ENCODE measurements at regions not wholly inside any gene's neighbourhood (a gene's known extent, or its start where the extent isn't known, plus 50 kb on each side); places are given as distances from the start of the nearest gene placed in this dataset.

DNA sequence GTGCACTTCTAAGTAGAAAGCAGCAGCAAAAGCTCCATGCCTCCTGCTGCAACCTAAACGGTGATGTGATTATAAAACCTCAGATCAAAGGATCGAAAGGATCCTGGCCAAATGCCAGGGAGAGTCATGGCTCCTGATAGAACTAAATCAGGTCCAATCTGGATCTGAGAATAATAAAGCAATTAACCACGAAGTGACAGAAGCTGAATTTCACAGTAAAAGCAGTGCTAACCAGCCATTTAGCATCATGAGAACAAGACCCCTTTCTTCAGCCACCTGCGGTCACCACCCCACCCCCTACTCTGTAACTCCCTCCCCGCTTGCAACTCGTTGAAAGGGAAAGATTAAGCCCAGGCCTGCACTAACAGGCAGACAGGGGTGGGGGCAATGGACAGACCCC lies 748.7 kb downstream of the BCL11A start:
- H3K27me3 ChIP-seq (ENCODE audit: insufficient read depth, low read depth, low read length), result no peaks in the 10 kb centered on the region
- no peaks in the 10 kb centered on the region for H3K9me3 ChIP-seq (ENCODE audit: low read length)
- H3K79me2 ChIP-seq (replicated peaks; ENCODE audit: insufficient read depth, low read length), result no peaks in the 10 kb centered on the region
- H3K36me3 ChIP-seq (ENCODE audit: insufficient read depth, low read length), result no peaks in the 10 kb centered on the region
- no peak overlapping the region for H2AFZ ChIP-seq (ENCODE audit: low read depth, low read length)
- no peak overlapping the region for H3K9ac ChIP-seq (ENCODE audit: low read length)
- no peaks in the 10 kb centered on the region for H3F3A ChIP-seq (ENCODE audit: insufficient read depth, low read length, poor library complexity, severe bottlenecking)
- TF ChIP-seq, protein P1, sequence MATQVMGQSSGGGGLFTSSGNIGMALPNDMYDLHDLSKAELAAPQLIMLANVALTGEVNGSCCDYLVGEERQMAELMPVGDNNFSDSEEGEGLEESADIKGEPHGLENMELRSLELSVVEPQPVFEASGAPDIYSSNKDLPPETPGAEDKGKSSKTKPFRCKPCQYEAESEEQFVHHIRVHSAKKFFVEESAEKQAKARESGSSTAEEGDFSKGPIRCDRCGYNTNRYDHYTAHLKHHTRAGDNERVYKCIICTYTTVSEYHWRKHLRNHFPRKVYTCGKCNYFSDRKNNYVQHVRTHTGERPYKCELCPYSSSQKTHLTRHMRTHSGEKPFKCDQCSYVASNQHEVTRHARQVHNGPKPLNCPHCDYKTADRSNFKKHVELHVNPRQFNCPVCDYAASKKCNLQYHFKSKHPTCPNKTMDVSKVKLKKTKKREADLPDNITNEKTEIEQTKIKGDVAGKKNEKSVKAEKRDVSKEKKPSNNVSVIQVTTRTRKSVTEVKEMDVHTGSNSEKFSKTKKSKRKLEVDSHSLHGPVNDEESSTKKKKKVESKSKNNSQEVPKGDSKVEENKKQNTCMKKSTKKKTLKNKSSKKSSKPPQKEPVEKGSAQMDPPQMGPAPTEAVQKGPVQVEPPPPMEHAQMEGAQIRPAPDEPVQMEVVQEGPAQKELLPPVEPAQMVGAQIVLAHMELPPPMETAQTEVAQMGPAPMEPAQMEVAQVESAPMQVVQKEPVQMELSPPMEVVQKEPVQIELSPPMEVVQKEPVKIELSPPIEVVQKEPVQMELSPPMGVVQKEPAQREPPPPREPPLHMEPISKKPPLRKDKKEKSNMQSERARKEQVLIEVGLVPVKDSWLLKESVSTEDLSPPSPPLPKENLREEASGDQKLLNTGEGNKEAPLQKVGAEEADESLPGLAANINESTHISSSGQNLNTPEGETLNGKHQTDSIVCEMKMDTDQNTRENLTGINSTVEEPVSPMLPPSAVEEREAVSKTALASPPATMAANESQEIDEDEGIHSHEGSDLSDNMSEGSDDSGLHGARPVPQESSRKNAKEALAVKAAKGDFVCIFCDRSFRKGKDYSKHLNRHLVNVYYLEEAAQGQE (IDR thresholded peaks at IDR 0.05; ENCODE audit: borderline replicate concordance), result no peak
- TF ChIP-seq RAD21 (conservative IDR thresholded peaks at IDR 0.05) (no peak), TAF1 (IDR thresholded peaks at IDR 0.05; ENCODE audit: low read depth) (no peak), POLR2AphosphoS5 (IDR thresholded peaks at IDR 0.05) (no peak)
- H3K4me2 ChIP-seq (ENCODE audit: low read length), result no peak overlapping the region
- H3K9me2 ChIP-seq (ENCODE audit: insufficient read depth, low read length), result no peaks in the 10 kb centered on the region
- H3K4me3 ChIP-seq (ENCODE audit: low read length), result no peak overlapping the region
- no peak overlapping the region for H3K27ac ChIP-seq (ENCODE audit: low read length)
- H4K20me1 ChIP-seq (ENCODE audit: insufficient read depth), result no peaks in the 10 kb centered on the region

DNA sequence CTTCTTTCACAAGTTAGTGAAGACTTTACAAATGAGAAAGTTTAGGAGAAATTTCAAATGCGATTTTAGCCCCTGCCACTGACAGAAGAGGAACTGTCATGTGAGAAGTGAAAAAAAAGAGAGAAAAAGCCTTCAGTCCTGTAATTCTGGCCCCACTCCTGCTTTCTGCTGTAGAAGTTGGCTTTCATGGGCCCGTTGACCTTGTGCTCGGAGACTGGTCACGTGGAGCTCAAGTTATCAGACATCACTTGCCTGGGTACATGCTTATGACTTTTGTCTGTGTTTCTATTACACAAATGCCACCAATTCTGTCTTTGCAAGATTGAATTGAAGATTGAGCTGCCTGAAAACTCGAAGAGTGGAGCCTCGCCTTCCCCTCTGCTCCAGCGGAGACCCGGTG lies 749.9 kb downstream of the BCL11A start:
- Histone ChIP-seq H3K9ac (ENCODE audit: low read length) (no peak overlapping the region), H3K79me2 (replicated peaks; ENCODE audit: insufficient read depth, low read length) (no peaks in the 10 kb centered on the region), H3K4me3 (ENCODE audit: low read length) (no peak overlapping the region), H3K4me2 (ENCODE audit: low read length) (no peak overlapping the region), H4K20me1 (ENCODE audit: insufficient read depth) (no peaks in the 10 kb centered on the region), H3K36me3 (ENCODE audit: insufficient read depth, low read length) (no peaks in the 10 kb centered on the region), H3K9me3 (ENCODE audit: low read length) (no peaks in the 10 kb centered on the region), H3K9me2 (ENCODE audit: insufficient read depth, low read length) (no peaks in the 10 kb centered on the region), H2AFZ (ENCODE audit: low read depth, low read length) (no peak overlapping the region), H3K27ac (ENCODE audit: low read length) (no peak overlapping the region), H3F3A (ENCODE audit: insufficient read depth, low read length, poor library complexity, severe bottlenecking) (no peaks in the 10 kb centered on the region), H3K27me3 (ENCODE audit: insufficient read depth, low read depth, low read length) (no peaks in the 10 kb centered on the region)
- TF ChIP-seq MXI1 (conservative IDR thresholded peaks at IDR 0.05; ENCODE audit: poor library complexity, severe bottlenecking) (no peak), SMC3 (conservative IDR thresholded peaks at IDR 0.05; ENCODE audit: poor library complexity) (no peak), EZH2 (IDR thresholded peaks at IDR 0.05; ENCODE audit: borderline replicate concordance, insufficient read depth, low read length, poor library complexity, severe bottlenecking) (no peak), POLR2AphosphoS5 (IDR thresholded peaks at IDR 0.05) (no peak), RAD21 (conservative IDR thresholded peaks at IDR 0.05) (no peak), EP300 (conservative IDR thresholded peaks at IDR 0.05; ENCODE audit: poor library complexity, severe bottlenecking) (no peak), TAF1 (IDR thresholded peaks at IDR 0.05; ENCODE audit: low read depth) (no peak)
- TF ChIP-seq, protein P1 (IDR thresholded peaks at IDR 0.05; ENCODE audit: borderline replicate concordance), result no peak
- TF ChIP-seq, protein P2, sequence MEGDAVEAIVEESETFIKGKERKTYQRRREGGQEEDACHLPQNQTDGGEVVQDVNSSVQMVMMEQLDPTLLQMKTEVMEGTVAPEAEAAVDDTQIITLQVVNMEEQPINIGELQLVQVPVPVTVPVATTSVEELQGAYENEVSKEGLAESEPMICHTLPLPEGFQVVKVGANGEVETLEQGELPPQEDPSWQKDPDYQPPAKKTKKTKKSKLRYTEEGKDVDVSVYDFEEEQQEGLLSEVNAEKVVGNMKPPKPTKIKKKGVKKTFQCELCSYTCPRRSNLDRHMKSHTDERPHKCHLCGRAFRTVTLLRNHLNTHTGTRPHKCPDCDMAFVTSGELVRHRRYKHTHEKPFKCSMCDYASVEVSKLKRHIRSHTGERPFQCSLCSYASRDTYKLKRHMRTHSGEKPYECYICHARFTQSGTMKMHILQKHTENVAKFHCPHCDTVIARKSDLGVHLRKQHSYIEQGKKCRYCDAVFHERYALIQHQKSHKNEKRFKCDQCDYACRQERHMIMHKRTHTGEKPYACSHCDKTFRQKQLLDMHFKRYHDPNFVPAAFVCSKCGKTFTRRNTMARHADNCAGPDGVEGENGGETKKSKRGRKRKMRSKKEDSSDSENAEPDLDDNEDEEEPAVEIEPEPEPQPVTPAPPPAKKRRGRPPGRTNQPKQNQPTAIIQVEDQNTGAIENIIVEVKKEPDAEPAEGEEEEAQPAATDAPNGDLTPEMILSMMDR (IDR thresholded peaks at IDR 0.05; ENCODE audit: poor library complexity, severe bottlenecking), result no peak
